OCI-LY1 (cell line): ENCODE measurements at regions not wholly inside any gene's neighbourhood (a gene's known extent, or its start where the extent isn't known, plus 50 kb on each side); places are given as distances from the start of the nearest gene placed in this dataset.

Experiments
- CTCF ChIP-seq: fragments of 200-600 bp; sonication (generic), shearing (Covaris generic); IDR thresholded peaks from 2 replicates; pipeline ENCODE4 v1.5.1; 2017; ENCODE audit warnings: mild to moderate bottlenecking, antibody characterized with exemption, low read length, moderate library complexity, mixed read lengths
- EZH2 ChIP-seq: fragments of 200-600 bp; sonication (generic), shearing (Covaris generic); IDR thresholded peaks from 2 replicates; pipeline ENCODE4 v1.8.0; 2017; ENCODE audit warnings: borderline replicate concordance, mixed run types, mild to moderate bottlenecking, antibody characterized with exemption, low read length, moderate library complexity, mixed read lengths

DNA sequence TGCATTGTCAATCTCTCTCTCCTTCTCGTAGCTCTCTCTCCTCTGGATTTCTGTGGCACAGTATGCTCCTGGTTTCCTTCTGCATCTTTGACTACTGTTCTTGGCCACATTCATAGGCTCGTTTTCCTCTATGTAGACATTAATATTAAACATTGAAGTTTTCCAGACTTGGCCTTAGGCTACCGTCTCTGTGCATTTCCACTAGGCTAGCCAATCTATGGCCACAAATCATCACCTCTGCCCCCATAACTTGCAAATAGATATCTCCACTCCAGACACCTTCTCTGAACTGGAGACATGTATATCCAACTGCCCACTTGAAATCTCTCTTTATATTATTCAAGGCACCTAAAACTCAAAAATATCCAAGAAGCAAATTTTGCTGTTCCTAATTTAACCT, 768.5 kb downstream of the TSN start:
- TF ChIP-seq CTCF (no peak), EZH2 (no peak)
